ENCODE measurements at regions not wholly inside any gene's neighbourhood (a gene's known extent, or its start where the extent isn't known, plus 50 kb on each side); places are given as distances from the start of the nearest gene placed in this dataset.

GRCh38 chr10:27451054-27451453 lies 53.0 kb upstream of the RAB18 start:
- no peak for DNase-seq (ENCODE audit: low spot score)

GRCh38 chr10:27450225-27450624 lies 53.9 kb upstream of the RAB18 start:
- DNase-seq (ENCODE audit: low spot score) = no peak

GRCh38 chr10:27449571-27449970 lies 54.5 kb upstream of the RAB18 start:
- DNase-seq (ENCODE audit: low spot score) = no peak

GRCh38 chr10:27448921-27449320 lies 55.2 kb upstream of the RAB18 start:
- no peak for DNase-seq (ENCODE audit: low spot score)

GRCh38 chr10:27447540-27447939 lies 56.6 kb upstream of the RAB18 start:
- no peak for DNase-seq (ENCODE audit: low spot score)

- peak; percentile 23 for DNase-seq (ENCODE audit: low spot score)
These were observed 57.8 kb upstream of the RAB18 start for GRCh38 chr10:27446091-27446918.

GRCh38 chr10:27445070-27445469 lies 59.0 kb upstream of the RAB18 start:
- DNase-seq (ENCODE audit: low spot score) = no peak

GRCh38 chr10:27440478-27440877 lies 63.6 kb upstream of the RAB18 start:
- no peak for DNase-seq (ENCODE audit: low spot score)

- no peak for DNase-seq (ENCODE audit: low spot score)
These were observed 64.1 kb upstream of the RAB18 start for GRCh38 chr10:27440021-27440420.

GRCh38 chr10:27439101-27439500 lies 65.0 kb upstream of the RAB18 start:
- DNase-seq (ENCODE audit: low spot score) = no peak

- no peak for DNase-seq (ENCODE audit: low spot score)
These were observed 66.3 kb upstream of the RAB18 start for GRCh38 chr10:27437775-27438174.

GRCh38 chr10:27436710-27437109 lies 67.4 kb upstream of the RAB18 start:
- DNase-seq (ENCODE audit: low spot score) = no peak

GRCh38 chr10:27433976-27434375 lies 70.1 kb upstream of the RAB18 start:
- no peak for DNase-seq (ENCODE audit: low spot score)

GRCh38 chr10:27426948-27427467 lies 77.1 kb upstream of the RAB18 start:
- no peak for DNase-seq (ENCODE audit: low spot score)

- no peak for DNase-seq (ENCODE audit: low spot score)
These were observed 90.2 kb upstream of the RAB18 start for GRCh38 chr10:27413831-27414348.

- no peak for DNase-seq (ENCODE audit: low spot score)
These were observed 90.7 kb upstream of the RAB18 start for GRCh38 chr10:27413387-27413786.

- DNase-seq (ENCODE audit: low spot score) = no peak
These were observed 94.0 kb upstream of the RAB18 start for GRCh38 chr10:27410153-27410552.

GRCh38 chr10:27407271-27407670 lies 96.8 kb upstream of the RAB18 start:
- no peak for DNase-seq (ENCODE audit: low spot score)

- DNase-seq (ENCODE audit: low spot score) = no peak
These were observed 104.2 kb upstream of the RAB18 start for GRCh38 chr10:27399871-27400270.

- no peak for DNase-seq (ENCODE audit: low spot score)
These were observed 110.1 kb upstream of the RAB18 start for GRCh38 chr10:27393961-27394360.

- no peak for DNase-seq (ENCODE audit: low spot score)
These were observed 111.5 kb upstream of the RAB18 start for GRCh38 chr10:27392606-27393005.

- no peak for DNase-seq (ENCODE audit: low spot score)
These were observed 112.2 kb upstream of the RAB18 start for GRCh38 chr10:27391916-27392315.

- DNase-seq (ENCODE audit: low spot score) = no peak
These were observed 112.8 kb upstream of the RAB18 start for GRCh38 chr10:27391325-27391724.

- no peak for DNase-seq (ENCODE audit: low spot score)
These were observed 113.4 kb upstream of the RAB18 start for GRCh38 chr10:27390681-27391080.

Measured in hematopoietic multipotent progenitor cell treated with erythropoietin and hydrocortisone succinate and interleukin-3 and kit ligand, for 15 days (in vitro differentiated cells).